CD4-positive, alpha-beta T cell (primary cell): ENCODE measurements at regions not wholly inside any gene's neighbourhood (a gene's known extent, or its start where the extent isn't known, plus 50 kb on each side); places are given as distances from the start of the nearest gene placed in this dataset.

Experiments used
- ATAC-seq: fragments of 200-7000 bp; cut with Tn5 transposase; one replicate; pipeline ENCODE4 v1.10.0; 2022; ENCODE audit warnings: mild to moderate bottlenecking; ENCODE audit not compliant: poor library complexity
- CTCF ChIA-PET: fragments of 350-600 bp; sonication (Branson Sonifier 250); formaldehyde crosslinking; loops from one replicate; lab custom pipeline; 2021; ENCODE audit warnings: antibody characterized with exemption, inconsistent platforms; lab: Charles Lee
- POLR2A ChIA-PET: fragments of 350-600 bp; sonication (Branson Sonifier 250); formaldehyde crosslinking; loops from one replicate; lab custom pipeline; 2021; ENCODE audit warnings: antibody characterized with exemption, inconsistent platforms; lab: Charles Lee
- DNase-seq, 14 experiments: peaks; one replicate each; pipeline ENCODE4 v3.0.0-alpha.2; 2013 to 2020; ENCODE audit warnings: mixed read lengths in 2 of 14
- H3K27ac ChIP-seq, 2 donors: one replicate each; pipeline versions ENCODE4 v1.5.1 to v1.7.0; 2013; ENCODE audit warnings: low read length in 2 of 2, low read depth in 1 of 2, mild to moderate bottlenecking in 1 of 2
- H3K27me3 ChIP-seq, 2 experiments: 1 replicate in 1 of 2; 2 replicates in 1 of 2; pipeline versions ENCODE4 v1.6.1 to v1.7.0; 2013; ENCODE audit warnings: low read length in 2 of 2, control low read depth in 1 of 2, mild to moderate bottlenecking in 1 of 2, moderate library complexity in 1 of 2; ENCODE audit not compliant: insufficient read depth in 2 of 2, control insufficient read depth in 1 of 2
- H3K36me3 ChIP-seq: one replicate; pipeline ENCODE4 v1.6.1; 2013; ENCODE audit warnings: low read length, control low read depth; ENCODE audit not compliant: insufficient read depth
- H3K4me1 ChIP-seq: one replicate; pipeline ENCODE4 v1.6.1; 2013; ENCODE audit warnings: low read length, control low read depth; ENCODE audit not compliant: insufficient read depth
- H3K4me3 ChIP-seq: one replicate; pipeline ENCODE4 v1.5.1; 2013; ENCODE audit warnings: mild to moderate bottlenecking, low read length, moderate library complexity
- H3K9me3 ChIP-seq, 2 experiments: 1 replicate in 1 of 2; 2 replicates in 1 of 2; pipeline versions ENCODE4 v1.6.1 to v1.7.0; 2013; ENCODE audit warnings: low read length in 2 of 2, mild to moderate bottlenecking in 2 of 2, control low read depth in 1 of 2, moderate library complexity in 1 of 2; ENCODE audit not compliant: control insufficient read depth in 1 of 2, insufficient read depth in 1 of 2
- H3K27ac Mint-ChIP-seq: one replicate; pipeline ENCODE4 v1.8.0; 2020; ENCODE audit warnings: mixed read lengths
- H3K27me3 Mint-ChIP-seq: one replicate; pipeline ENCODE4 v1.8.0; 2021; ENCODE audit warnings: mixed read lengths
- H3K36me3 Mint-ChIP-seq: one replicate; pipeline ENCODE4 v1.8.0; 2021; ENCODE audit warnings: low read depth, mixed read lengths
- H3K4me1 Mint-ChIP-seq: one replicate; pipeline ENCODE4 v1.8.0; 2021; ENCODE audit warnings: low read depth, mixed read lengths
- H3K4me3 Mint-ChIP-seq: one replicate; pipeline ENCODE4 v1.8.0; 2020; ENCODE audit warnings: mild to moderate bottlenecking, mixed read lengths
- H3K9me3 Mint-ChIP-seq: one replicate; pipeline ENCODE4 v1.8.0; 2020; ENCODE audit warnings: mixed read lengths
- intact Hi-C, 2 experiments: fragments of 100-400 bp; cut with DNase I in 1 of 2; cut with micrococcal nuclease in 1 of 2; formaldehyde crosslinking; loops; one replicate each; pipeline versions ENCODE4 v1.15.1 to v1.9.0; 2023 to 2025; cut with DNase I, micrococcal nuclease
- TF ChIP-seq, protein P1 (sequence below): fragments of 200-600 bp; IDR thresholded peaks from one replicate; pipeline ENCODE4 v1.8.0; 2022; ENCODE audit warnings: antibody characterized with exemption, mild to moderate bottlenecking

DNA sequence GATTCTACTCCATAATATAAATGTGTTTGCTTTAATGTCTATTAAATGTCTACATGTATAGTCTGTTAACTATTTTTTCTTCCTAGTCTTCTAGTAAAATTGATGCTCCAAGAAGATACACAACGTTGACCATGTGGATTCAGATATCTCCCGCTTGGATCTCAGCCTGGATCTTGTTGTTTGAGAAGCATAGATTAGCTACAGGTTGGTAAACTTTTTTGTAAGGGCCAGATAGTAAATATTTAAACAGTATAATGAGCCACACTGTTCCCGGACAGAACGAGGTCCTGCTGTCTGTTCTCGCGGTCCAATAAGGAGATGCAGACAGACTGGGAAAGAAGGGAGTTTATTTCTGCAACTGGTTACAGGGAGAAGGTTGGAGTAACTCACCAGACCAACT, 86.2 kb upstream of the IL12B start:
- Mint-ChIP-seq H3K27me3 (no peaks in the 10 kb centered on the region), H3K4me1 (peaks cover 21% of the 10 kb centered on the region), H3K27ac (no peak overlapping the region), H3K9me3 (no peaks in the 10 kb centered on the region), H3K4me3 (no peak overlapping the region), H3K36me3 (no peaks in the 10 kb centered on the region)
- DNase-seq (no peak), ATAC-seq (no peak)
- Histone ChIP-seq H3K27ac (no peak overlapping the region), H3K4me1 (peaks cover 21% of the 10 kb centered on the region), H3K9me3 (no peaks in the 10 kb centered on the region), H3K36me3 (no peaks in the 10 kb centered on the region), H3K27me3 (no peaks in the 10 kb centered on the region), H3K4me3 (no peak overlapping the region)
- ChIA-PET CTCF (no interaction called here), POLR2A (no interaction called here)
- intact Hi-C loops: loop anchor here in 1 of 2 experiments (10.0 kb wide), 1 partner anchor 82 kb away; the partner anchor contains the start of gene IL12B
- TF ChIP-seq, protein P1, sequence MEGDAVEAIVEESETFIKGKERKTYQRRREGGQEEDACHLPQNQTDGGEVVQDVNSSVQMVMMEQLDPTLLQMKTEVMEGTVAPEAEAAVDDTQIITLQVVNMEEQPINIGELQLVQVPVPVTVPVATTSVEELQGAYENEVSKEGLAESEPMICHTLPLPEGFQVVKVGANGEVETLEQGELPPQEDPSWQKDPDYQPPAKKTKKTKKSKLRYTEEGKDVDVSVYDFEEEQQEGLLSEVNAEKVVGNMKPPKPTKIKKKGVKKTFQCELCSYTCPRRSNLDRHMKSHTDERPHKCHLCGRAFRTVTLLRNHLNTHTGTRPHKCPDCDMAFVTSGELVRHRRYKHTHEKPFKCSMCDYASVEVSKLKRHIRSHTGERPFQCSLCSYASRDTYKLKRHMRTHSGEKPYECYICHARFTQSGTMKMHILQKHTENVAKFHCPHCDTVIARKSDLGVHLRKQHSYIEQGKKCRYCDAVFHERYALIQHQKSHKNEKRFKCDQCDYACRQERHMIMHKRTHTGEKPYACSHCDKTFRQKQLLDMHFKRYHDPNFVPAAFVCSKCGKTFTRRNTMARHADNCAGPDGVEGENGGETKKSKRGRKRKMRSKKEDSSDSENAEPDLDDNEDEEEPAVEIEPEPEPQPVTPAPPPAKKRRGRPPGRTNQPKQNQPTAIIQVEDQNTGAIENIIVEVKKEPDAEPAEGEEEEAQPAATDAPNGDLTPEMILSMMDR: no peak

GRCh38 chr5:159417170-159417569, 86.9 kb upstream of the IL12B start:
- CTCF ChIA-PET: no interaction called here

DNA sequence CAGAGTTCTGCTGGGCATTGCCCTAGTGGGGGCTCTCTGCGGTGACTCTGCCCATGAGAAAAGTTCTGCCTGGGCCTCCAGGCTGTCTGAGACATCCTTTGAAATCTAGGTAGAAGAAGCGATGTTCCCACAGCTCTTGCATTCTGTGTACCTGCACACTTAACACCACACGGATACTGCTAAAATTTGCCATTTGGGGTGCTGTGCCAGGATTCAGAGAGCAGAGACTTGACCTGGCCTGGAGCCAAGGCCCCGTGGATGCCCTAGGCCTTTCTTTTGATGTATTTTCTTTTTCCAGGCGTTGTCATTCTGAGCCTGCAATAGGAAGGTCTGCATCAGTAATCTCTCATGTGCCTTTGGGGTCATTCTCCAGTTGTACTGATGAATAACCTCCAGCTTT, 89.3 kb upstream of the IL12B start:
- Histone ChIP-seq H3K4me3 (no peak overlapping the region), H3K9me3 (no peaks in the 10 kb centered on the region), H3K27me3 (no peaks in the 10 kb centered on the region), H3K36me3 (no peaks in the 10 kb centered on the region), H3K4me1 (no peaks in the 10 kb centered on the region), H3K27ac (no peak overlapping the region)
- Mint-ChIP-seq H3K4me3 (no peak overlapping the region), H3K27me3 (no peaks in the 10 kb centered on the region), H3K36me3 (no peaks in the 10 kb centered on the region), H3K9me3 (no peaks in the 10 kb centered on the region), H3K27ac (no peak overlapping the region), H3K4me1 (no peaks in the 10 kb centered on the region)
- TF ChIP-seq, protein P1: no peak
- DNase-seq: peak in 1 of 14 experiments; percentile 26
- ChIA-PET POLR2A (interaction anchor here (0.7 kb wide), 1 partner anchor 19 kb away, joined by 3 read pairs; no protein-coding TSS in a partner anchor), CTCF (no interaction called here)
- intact Hi-C loops: loop anchor here in 1 of 2 experiments (10.0 kb wide), 1 partner anchor 85 kb away; the partner anchor contains the start of gene IL12B
- ATAC-seq: no peak

More at GRCh38 chr5:159417170-159417569, 86.9 kb upstream of the IL12B start:
- Mint-ChIP-seq H3K4me3 (no peak overlapping the region), H3K4me1 (peaks cover 14% of the 10 kb centered on the region), H3K27me3 (no peaks in the 10 kb centered on the region), H3K36me3 (no peaks in the 10 kb centered on the region), H3K9me3 (no peaks in the 10 kb centered on the region), H3K27ac (no peak overlapping the region)
- Histone ChIP-seq H3K27me3 (no peaks in the 10 kb centered on the region), H3K9me3 (no peaks in the 10 kb centered on the region), H3K4me3 (no peak overlapping the region), H3K27ac (no peak overlapping the region), H3K36me3 (no peaks in the 10 kb centered on the region), H3K4me1 (peaks cover 14% of the 10 kb centered on the region)
- intact Hi-C loops: loop anchor here in 1 of 2 experiments (10.0 kb wide), 1 partner anchor 82 kb away; the partner anchor contains the start of gene IL12B
- POLR2A ChIA-PET: no interaction called here
- TF ChIP-seq, protein P1: no peak
- DNase-seq: no peak
- no peak for ATAC-seq
